ENCODE measurements at regions not wholly inside any gene's neighbourhood (a gene's known extent, or its start where the extent isn't known, plus 50 kb on each side); places are given as distances from the start of the nearest gene placed in this dataset.

DNA sequence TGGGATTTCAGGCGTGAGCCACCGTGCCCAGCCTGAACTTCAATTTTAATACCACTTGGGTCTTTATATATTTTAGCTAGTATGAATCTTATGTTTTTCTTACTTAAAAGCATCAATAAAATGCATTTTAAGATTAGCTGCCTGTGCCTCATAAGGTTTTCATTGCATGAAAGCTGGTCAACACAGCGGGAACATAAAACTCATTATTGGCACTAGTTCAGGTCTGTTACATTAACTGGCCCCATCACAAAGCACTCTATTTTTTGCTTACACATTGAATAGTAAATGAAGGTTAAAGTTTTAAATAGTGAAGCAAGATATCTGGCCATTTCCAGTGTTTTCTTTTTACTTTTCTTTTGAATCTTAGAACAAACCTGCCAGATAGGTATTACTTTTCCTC is 145.6 kb upstream of the LYSMD4 start:
- H3K4me3 ChIP-seq (replicated peaks in 1 of 3; ENCODE audit: insufficient read depth in 1 of 3, low read depth in 1 of 3, low read length in 3 of 3): no peak overlapping the region
- no TSS peak for BruUV-seq (replicated peaks)
- intact Hi-C loops (cut with micrococcal nuclease) (no loop called here), dilution Hi-C loops (cut with MboI; ENCODE audit: extremely low pct_ligation_motif_present, low sequenced_read_pairs) (no loop called here)
- H3K9me3 ChIP-seq (replicated peaks; ENCODE audit: control insufficient read depth, insufficient read depth, low read length): no peaks in the 10 kb centered on the region
- H3K36me3 ChIP-seq (ENCODE audit: control insufficient read depth in 2 of 2, extremely low read depth in 1 of 2, insufficient read depth in 2 of 2, low read length in 2 of 2): no peaks in the 10 kb centered on the region
- H3K27ac ChIP-seq (ENCODE audit: insufficient read depth, low read depth, low read length): no peak overlapping the region
- no peaks in the 10 kb centered on the region for H3K27me3 ChIP-seq (ENCODE audit: control insufficient read depth in 2 of 2, insufficient read depth in 2 of 2, low read length in 2 of 2)
- POLR2A ChIA-PET: no interaction called here
- H4K20me1 ChIP-seq (replicated peaks; ENCODE audit: control insufficient read depth, extremely low read depth, insufficient read depth, low read length): no peaks in the 10 kb centered on the region
- no peak for DNase-seq (ENCODE audit: low read depth, low spot score)
- CTCF ChIA-PET: no interaction called here
- no peaks in the 10 kb centered on the region for H3K4me1 ChIP-seq (ENCODE audit: control insufficient read depth, extremely low read depth, insufficient read depth, low read length)
- no peak overlapping the region for H3K4me2 ChIP-seq (ENCODE audit: insufficient read depth, low read length)
- H3K79me2 ChIP-seq (ENCODE audit: control insufficient read depth, insufficient read depth, low read length): no peaks in the 10 kb centered on the region
- no peak for FAIRE-seq
- no peak overlapping the region for H3K9ac ChIP-seq (replicated peaks; ENCODE audit: extremely low read depth, insufficient read depth, low read length)
- TF ChIP-seq FOS (IDR thresholded peaks at IDR 0.05; ENCODE audit: borderline replicate concordance, insufficient read depth, low read length): no peak
- no peak for TF ChIP-seq POLR2AphosphoS5 (IDR thresholded peaks at IDR 0.05; ENCODE audit: insufficient read depth, low read depth, low read length)
- TF ChIP-seq, protein P1, sequence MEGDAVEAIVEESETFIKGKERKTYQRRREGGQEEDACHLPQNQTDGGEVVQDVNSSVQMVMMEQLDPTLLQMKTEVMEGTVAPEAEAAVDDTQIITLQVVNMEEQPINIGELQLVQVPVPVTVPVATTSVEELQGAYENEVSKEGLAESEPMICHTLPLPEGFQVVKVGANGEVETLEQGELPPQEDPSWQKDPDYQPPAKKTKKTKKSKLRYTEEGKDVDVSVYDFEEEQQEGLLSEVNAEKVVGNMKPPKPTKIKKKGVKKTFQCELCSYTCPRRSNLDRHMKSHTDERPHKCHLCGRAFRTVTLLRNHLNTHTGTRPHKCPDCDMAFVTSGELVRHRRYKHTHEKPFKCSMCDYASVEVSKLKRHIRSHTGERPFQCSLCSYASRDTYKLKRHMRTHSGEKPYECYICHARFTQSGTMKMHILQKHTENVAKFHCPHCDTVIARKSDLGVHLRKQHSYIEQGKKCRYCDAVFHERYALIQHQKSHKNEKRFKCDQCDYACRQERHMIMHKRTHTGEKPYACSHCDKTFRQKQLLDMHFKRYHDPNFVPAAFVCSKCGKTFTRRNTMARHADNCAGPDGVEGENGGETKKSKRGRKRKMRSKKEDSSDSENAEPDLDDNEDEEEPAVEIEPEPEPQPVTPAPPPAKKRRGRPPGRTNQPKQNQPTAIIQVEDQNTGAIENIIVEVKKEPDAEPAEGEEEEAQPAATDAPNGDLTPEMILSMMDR (IDR thresholded peaks at IDR 0.05; ENCODE audit: extremely low read depth in 1 of 2, insufficient read depth in 1 of 2, low read depth in 1 of 2, low read length in 2 of 2): no peak
- TF ChIP-seq EZH2 (IDR thresholded peaks at IDR 0.05; ENCODE audit: borderline replicate concordance, low read depth, low read length, severe bottlenecking): no peak
- no peak for TF ChIP-seq POLR2A (IDR thresholded peaks at IDR 0.05; ENCODE audit: low read depth, low read length)
- no peak for TF ChIP-seq JUN (IDR thresholded peaks at IDR 0.05; ENCODE audit: borderline replicate concordance, insufficient read depth, insufficient read length, low read depth)
- no peak for TF ChIP-seq MYC (IDR thresholded peaks at IDR 0.05; ENCODE audit: low read depth, low read length)
- TF ChIP-seq GATA2 (IDR thresholded peaks at IDR 0.05; ENCODE audit: insufficient read depth, insufficient read length, low read depth, low read length): no peak
- TF ChIP-seq, protein P2, sequence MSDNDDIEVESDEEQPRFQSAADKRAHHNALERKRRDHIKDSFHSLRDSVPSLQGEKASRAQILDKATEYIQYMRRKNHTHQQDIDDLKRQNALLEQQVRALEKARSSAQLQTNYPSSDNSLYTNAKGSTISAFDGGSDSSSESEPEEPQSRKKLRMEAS (IDR thresholded peaks at IDR 0.05; ENCODE audit: insufficient read depth, insufficient read length): no peak
- H2AFZ ChIP-seq (ENCODE audit: low read depth, low read length): no peak overlapping the region
- H3K9me1 ChIP-seq (replicated peaks; ENCODE audit: control insufficient read depth, extremely low read depth, insufficient read depth, low read length): no peaks in the 10 kb centered on the region

All from endothelial cell of umbilical vein (primary cell).